DMS153 treated with DMSO at 0.1 percent for 48 hours (cell line): ENCODE measurements at regions not wholly inside any gene's neighbourhood (a gene's known extent, or its start where the extent isn't known, plus 50 kb on each side); places are given as distances from the start of the nearest gene placed in this dataset.

Source experiments
- DNase-seq: peaks from one replicate; lab custom pipeline; 2025; ENCODE audit not compliant: unreplicated experiment; lab: John Stamatoyannopoulos, UW

GRCh38 chr9:17846948-17847655 lies 268.2 kb downstream of the SH3GL2 start:
- DNase-seq: no peak

- DNase-seq: no peak
Observed at GRCh38 chr9:17847908-17848307, 269.0 kb downstream of the SH3GL2 start.

GRCh38 chr9:17852108-17852507 lies 273.2 kb downstream of the SH3GL2 start:
- DNase-seq: no peak

GRCh38 chr9:17854487-17854886 lies 275.6 kb downstream of the SH3GL2 start:
- no peak for DNase-seq

- no peak for DNase-seq
Observed at GRCh38 chr9:17856995-17857394, 278.1 kb downstream of the SH3GL2 start.

GRCh38 chr9:17859228-17859627 lies 280.4 kb downstream of the SH3GL2 start:
- no peak for DNase-seq

GRCh38 chr9:17859987-17860386 lies 281.1 kb downstream of the SH3GL2 start:
- no peak for DNase-seq

GRCh38 chr9:17862101-17862500 lies 283.2 kb downstream of the SH3GL2 start:
- DNase-seq: no peak

GRCh38 chr9:17862629-17863028 lies 283.8 kb downstream of the SH3GL2 start:
- DNase-seq: no peak

GRCh38 chr9:17863213-17863883 lies 284.5 kb downstream of the SH3GL2 start:
- DNase-seq: no peak

GRCh38 chr9:17863924-17864323 lies 285.1 kb downstream of the SH3GL2 start:
- no peak for DNase-seq

GRCh38 chr9:17864951-17865350 lies 286.1 kb downstream of the SH3GL2 start:
- no peak for DNase-seq

- DNase-seq: no peak
Observed at GRCh38 chr9:17865881-17866280, 287.0 kb downstream of the SH3GL2 start.

GRCh38 chr9:17870722-17871121 lies 291.9 kb downstream of the SH3GL2 start:
- no peak for DNase-seq

- DNase-seq: no peak
Observed at GRCh38 chr9:17871213-17871890, 292.5 kb downstream of the SH3GL2 start.

GRCh38 chr9:17875886-17876285 lies 297.0 kb downstream of the SH3GL2 start:
- DNase-seq: no peak

GRCh38 chr9:17876687-17877086 lies 297.8 kb downstream of the SH3GL2 start:
- no peak for DNase-seq

GRCh38 chr9:17878810-17879370 lies 300.0 kb downstream of the SH3GL2 start:
- no peak for DNase-seq

- no peak for DNase-seq
Observed at GRCh38 chr9:17881371-17881770, 302.5 kb downstream of the SH3GL2 start.

- no peak for DNase-seq
Observed at GRCh38 chr9:17882688-17883594, 304.1 kb downstream of the SH3GL2 start.

- no peak for DNase-seq
Observed at GRCh38 chr9:17888066-17888465, 309.2 kb downstream of the SH3GL2 start.
